Activated CD8-positive, alpha-beta T cell treated with anti-CD3 and anti-CD28 coated beads for 36 hours (primary cell): ENCODE measurements at regions not wholly inside any gene's neighbourhood (a gene's known extent, or its start where the extent isn't known, plus 50 kb on each side); places are given as distances from the start of the nearest gene placed in this dataset.
"Not testable (repeated sequence)": the region's sequence is repeated elsewhere in the genome, so short reads cannot be mapped to it uniquely, and the experiment has no call there.

Experiments used
- ATAC-seq: fragments of 200-7000 bp; cut with Tn5 transposase; one replicate; pipeline ENCODE4 v1.10.0; 2021; ENCODE audit warnings: mild to moderate bottlenecking, moderate library complexity
- CTCF ChIA-PET: fragments of 350-600 bp; sonication (Branson Sonifier 250); formaldehyde crosslinking; loops from one replicate; lab custom pipeline; 2021; ENCODE audit warnings: antibody characterized with exemption; lab: Charles Lee
- POLR2A ChIA-PET: fragments of 350-600 bp; sonication (Branson Sonifier 250); formaldehyde crosslinking; loops from one replicate; lab custom pipeline; 2021; ENCODE audit warnings: antibody characterized with exemption; lab: Charles Lee
- DNase-seq: peaks from one replicate; pipeline ENCODE4 v3.0.0-alpha.2; 2020
- H3K27ac Mint-ChIP-seq: one replicate; pipeline ENCODE4 v1.8.0; 2021; ENCODE audit warnings: mild to moderate bottlenecking, mixed read lengths
- H3K27me3 Mint-ChIP-seq: one replicate; pipeline ENCODE4 v1.8.0; 2021; ENCODE audit warnings: mixed read lengths
- H3K36me3 Mint-ChIP-seq: one replicate; pipeline ENCODE4 v1.8.0; 2021; ENCODE audit warnings: low read depth, mixed read lengths
- H3K4me1 Mint-ChIP-seq: one replicate; pipeline ENCODE4 v1.8.0; 2021; ENCODE audit warnings: low read depth, mixed read lengths
- H3K4me3 Mint-ChIP-seq: one replicate; pipeline ENCODE4 v1.8.0; 2021; ENCODE audit warnings: mild to moderate bottlenecking, moderate library complexity, mixed read lengths
- H3K9me3 Mint-ChIP-seq: one replicate; pipeline ENCODE4 v1.8.0; 2021; ENCODE audit warnings: mixed read lengths
- intact Hi-C: fragments of 100-400 bp; cut with micrococcal nuclease; formaldehyde crosslinking; loops from one replicate; pipeline ENCODE4 v1.10.0; 2022
- TF ChIP-seq, protein P1 (sequence below): fragments of 200-600 bp; IDR thresholded peaks from one replicate; pipeline ENCODE4 v1.8.0; 2022; ENCODE audit warnings: antibody characterized with exemption, mild to moderate bottlenecking

DNA sequence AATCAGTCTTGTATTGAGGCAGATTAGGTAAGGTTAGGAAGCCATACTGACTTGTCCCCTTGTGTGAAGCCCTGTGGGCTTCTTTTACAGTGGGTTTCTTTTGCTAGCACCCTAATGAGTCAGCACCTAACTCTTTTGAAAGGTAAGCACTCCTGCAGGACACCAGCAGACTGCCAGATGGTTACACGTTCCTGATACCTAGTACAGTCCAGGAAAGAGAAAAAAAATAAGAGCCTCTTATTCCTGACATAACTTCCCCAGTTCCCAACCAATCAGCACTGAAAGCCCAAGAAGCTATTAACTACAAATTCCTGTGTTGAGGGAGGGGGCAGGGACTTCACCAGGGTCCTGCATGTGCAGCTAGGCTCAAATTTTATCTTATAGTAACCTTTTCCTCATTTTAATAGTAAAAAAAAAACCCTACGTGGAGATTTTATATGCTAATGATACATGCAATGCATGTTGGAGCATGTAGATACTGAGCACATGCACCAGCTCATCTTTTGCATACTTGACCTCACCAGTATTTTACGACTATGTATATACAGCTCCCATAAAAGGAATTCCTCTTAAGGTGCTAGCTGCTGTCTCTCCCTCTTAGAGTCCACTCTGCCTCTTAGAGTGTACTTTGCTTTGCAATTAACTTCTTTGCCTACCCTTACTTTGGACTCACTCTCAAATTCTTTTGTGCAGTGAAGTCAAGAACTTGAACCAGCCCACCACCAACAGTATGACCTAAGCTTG lies 84.7 kb upstream of the RORB start:
- TF ChIP-seq, protein P1, sequence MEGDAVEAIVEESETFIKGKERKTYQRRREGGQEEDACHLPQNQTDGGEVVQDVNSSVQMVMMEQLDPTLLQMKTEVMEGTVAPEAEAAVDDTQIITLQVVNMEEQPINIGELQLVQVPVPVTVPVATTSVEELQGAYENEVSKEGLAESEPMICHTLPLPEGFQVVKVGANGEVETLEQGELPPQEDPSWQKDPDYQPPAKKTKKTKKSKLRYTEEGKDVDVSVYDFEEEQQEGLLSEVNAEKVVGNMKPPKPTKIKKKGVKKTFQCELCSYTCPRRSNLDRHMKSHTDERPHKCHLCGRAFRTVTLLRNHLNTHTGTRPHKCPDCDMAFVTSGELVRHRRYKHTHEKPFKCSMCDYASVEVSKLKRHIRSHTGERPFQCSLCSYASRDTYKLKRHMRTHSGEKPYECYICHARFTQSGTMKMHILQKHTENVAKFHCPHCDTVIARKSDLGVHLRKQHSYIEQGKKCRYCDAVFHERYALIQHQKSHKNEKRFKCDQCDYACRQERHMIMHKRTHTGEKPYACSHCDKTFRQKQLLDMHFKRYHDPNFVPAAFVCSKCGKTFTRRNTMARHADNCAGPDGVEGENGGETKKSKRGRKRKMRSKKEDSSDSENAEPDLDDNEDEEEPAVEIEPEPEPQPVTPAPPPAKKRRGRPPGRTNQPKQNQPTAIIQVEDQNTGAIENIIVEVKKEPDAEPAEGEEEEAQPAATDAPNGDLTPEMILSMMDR = no peak
- no peak overlapping the region for H3K27ac Mint-ChIP-seq
- intact Hi-C loops = no loop called here
- H3K36me3 Mint-ChIP-seq = no peaks in the 10 kb centered on the region
- ATAC-seq (no peak), DNase-seq (no peak)
- peaks cover 5% of the 10 kb centered on the region for H3K9me3 Mint-ChIP-seq
- H3K27me3 Mint-ChIP-seq = peaks cover 3% of the 10 kb centered on the region
- H3K4me3 Mint-ChIP-seq = no peak overlapping the region
- CTCF ChIA-PET = no interaction called here
- peaks cover 7% of the 10 kb centered on the region for H3K4me1 Mint-ChIP-seq
- POLR2A ChIA-PET = interaction anchor here (0.6 kb wide), 1 partner anchor 130 kb away, joined by 3 read pairs; no protein-coding TSS in a partner anchor

DNA sequence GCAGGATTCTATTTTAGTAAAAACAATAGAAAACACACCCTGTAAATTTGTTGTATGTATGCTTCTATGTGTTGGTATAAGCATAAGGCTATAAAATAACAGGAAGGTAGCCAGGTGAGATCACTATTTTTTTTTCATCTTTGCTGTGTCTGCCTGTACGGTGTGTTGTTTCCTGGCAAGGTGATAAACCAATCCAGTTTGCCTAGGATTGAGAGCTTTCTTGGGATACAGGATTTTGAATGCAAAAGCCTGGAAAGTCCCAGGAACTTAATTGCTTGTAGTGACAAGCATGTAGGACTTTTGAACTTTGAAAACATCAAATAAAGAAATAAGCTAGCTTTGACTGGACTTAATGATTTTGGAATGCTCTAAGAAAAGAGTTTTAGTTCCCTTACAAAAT lies 83.3 kb upstream of the RORB start:
- DNase-seq = no peak
- POLR2A ChIA-PET = interaction anchor here (0.7 kb wide), 1 partner anchor 124 kb away, joined by 4 read pairs; no protein-coding TSS in a partner anchor
- peaks cover 7% of the 10 kb centered on the region for H3K4me1 Mint-ChIP-seq
- CTCF ChIA-PET = interaction anchor here (1.5 kb wide), 1 partner anchor 17 kb away, joined by 3 read pairs; no protein-coding TSS in a partner anchor
- no peak overlapping the region for H3K4me3 Mint-ChIP-seq
- H3K27me3 Mint-ChIP-seq = no peaks in the 10 kb centered on the region
- H3K9me3 Mint-ChIP-seq = peaks cover 5% of the 10 kb centered on the region
- no peak for ATAC-seq
- no peaks in the 10 kb centered on the region for H3K36me3 Mint-ChIP-seq
- intact Hi-C loops = no loop called here
- TF ChIP-seq, protein P1 = no peak
- no peak overlapping the region for H3K27ac Mint-ChIP-seq

DNA sequence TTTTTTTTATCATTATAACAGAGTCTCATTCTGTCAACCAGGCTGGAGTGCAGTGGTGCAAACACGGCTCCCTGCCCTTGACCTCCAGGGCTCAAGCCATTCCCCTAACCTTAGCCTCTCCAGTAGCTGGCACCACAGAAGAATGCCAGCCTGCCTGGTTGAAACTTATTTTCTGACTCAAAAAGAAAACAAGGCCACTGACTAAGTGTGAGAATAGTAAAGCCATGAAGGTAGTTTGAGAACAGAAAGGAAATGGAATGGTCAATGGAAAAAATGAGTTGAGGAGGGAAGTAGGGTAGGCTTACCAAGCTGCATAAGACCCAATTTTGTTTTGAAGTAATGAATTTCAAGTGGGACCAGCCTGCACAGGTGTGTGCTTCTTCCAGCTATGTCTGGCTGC lies 82.8 kb upstream of the RORB start:
- intact Hi-C loops = no loop called here
- ATAC-seq = peak; percentile 49
- CTCF ChIA-PET = interaction anchor here (1.5 kb wide), 1 partner anchor 17 kb away, joined by 3 read pairs; no protein-coding TSS in a partner anchor
- POLR2A ChIA-PET = interaction anchor here (0.7 kb wide), 1 partner anchor 124 kb away, joined by 4 read pairs; no protein-coding TSS in a partner anchor
- Mint-ChIP-seq H3K4me1 (peaks cover 7% of the 10 kb centered on the region), H3K4me3 (no peak overlapping the region), H3K27me3 (no peaks in the 10 kb centered on the region), H3K27ac (no peak overlapping the region), H3K36me3 (no peaks in the 10 kb centered on the region), H3K9me3 (peaks cover 5% of the 10 kb centered on the region)
- no peak for DNase-seq
- TF ChIP-seq, protein P1 = no peak

DNA sequence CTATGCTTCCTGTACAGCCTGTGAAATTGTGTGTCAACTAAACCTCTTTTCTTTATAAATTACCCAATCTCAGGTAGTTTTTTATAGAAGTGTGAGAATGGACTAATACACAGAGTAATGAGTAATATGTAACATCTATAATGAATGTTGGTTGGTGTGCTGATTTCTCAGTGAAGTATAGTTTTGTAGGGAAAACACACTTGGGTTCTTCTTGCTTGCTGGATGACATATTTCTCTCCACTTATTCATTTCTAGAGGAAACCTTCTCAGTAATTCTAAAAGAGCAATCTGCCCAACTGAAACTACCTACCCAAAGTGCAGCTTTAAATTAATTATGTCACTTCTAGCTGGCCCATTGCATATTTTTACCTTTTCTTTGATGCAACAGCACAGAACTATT lies 81.1 kb upstream of the RORB start:
- H3K4me1 Mint-ChIP-seq = peaks cover 7% of the 10 kb centered on the region
- ATAC-seq (peak; percentile 34), DNase-seq (no peak)
- no peak overlapping the region for H3K4me3 Mint-ChIP-seq
- no peaks in the 10 kb centered on the region for H3K27me3 Mint-ChIP-seq
- ChIA-PET CTCF (no interaction called here), POLR2A (no interaction called here)
- TF ChIP-seq, protein P1 = no peak
- no peak overlapping the region for H3K27ac Mint-ChIP-seq
- intact Hi-C loops = no loop called here
- H3K9me3 Mint-ChIP-seq = peaks cover 5% of the 10 kb centered on the region
- H3K36me3 Mint-ChIP-seq = no peaks in the 10 kb centered on the region

DNA sequence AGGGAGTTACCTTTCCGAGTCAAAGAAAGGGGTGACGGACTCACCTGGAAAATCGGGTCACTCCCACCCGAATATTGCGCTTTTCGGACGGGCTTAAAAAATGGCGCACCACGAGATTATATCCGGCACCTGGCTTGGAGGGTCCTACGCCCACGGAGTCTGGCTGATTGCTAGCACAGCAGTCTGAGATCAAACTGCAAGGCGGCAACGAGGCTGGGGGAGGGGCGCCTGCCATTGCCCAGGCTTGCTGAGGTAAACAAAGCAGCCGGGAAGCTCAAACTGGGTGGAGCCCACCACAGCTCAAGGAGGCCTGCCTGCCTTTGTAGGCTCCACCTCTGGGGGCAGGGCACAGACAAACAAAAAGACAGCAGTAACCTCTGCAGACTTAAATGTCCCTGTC lies 72.6 kb upstream of the RORB start:
- H3K36me3 Mint-ChIP-seq, H3K9me3 Mint-ChIP-seq, H3K27ac Mint-ChIP-seq, intact Hi-C loops, ATAC-seq, H3K4me3 Mint-ChIP-seq, DNase-seq, H3K27me3 Mint-ChIP-seq, CTCF ChIA-PET, H3K4me1 Mint-ChIP-seq, POLR2A ChIA-PET: not testable (repeated sequence)
